Skeletal muscle satellite cell (primary cell): ENCODE measurements at regions not wholly inside any gene's neighbourhood (a gene's known extent, or its start where the extent isn't known, plus 50 kb on each side); places are given as distances from the start of the nearest gene placed in this dataset.

Source experiments
- H3K27me3 ChIP-seq: 2 replicates; pipeline ENCODE4 v1.7.0; 2013; ENCODE audit warnings: low read length; ENCODE audit not compliant: control insufficient read depth, insufficient read depth
- H3K36me3 ChIP-seq: 2 replicates; pipeline ENCODE4 v1.7.0; 2013; ENCODE audit warnings: mild to moderate bottlenecking, control low read depth, low read length; ENCODE audit not compliant: insufficient read depth
- H3K4me1 ChIP-seq: 2 replicates; pipeline ENCODE4 v1.7.0; 2013; ENCODE audit warnings: low read length; ENCODE audit not compliant: control insufficient read depth, insufficient read depth
- H3K4me2 ChIP-seq: 2 replicates; pipeline ENCODE4 v1.7.0; 2013; ENCODE audit warnings: mild to moderate bottlenecking, low read length
- H3K4me3 ChIP-seq: 2 replicates; pipeline ENCODE4 v1.7.0; 2013; ENCODE audit warnings: low read length
- H3K9ac ChIP-seq: 2 replicates; pipeline ENCODE4 v1.7.0; 2013; ENCODE audit warnings: mild to moderate bottlenecking, low read depth, low read length, moderate library complexity
- H3K9me3 ChIP-seq: replicated peaks from 2 replicates; pipeline ENCODE4 v1.7.0; 2013; ENCODE audit warnings: mild to moderate bottlenecking, control low read depth, low read length

DNA sequence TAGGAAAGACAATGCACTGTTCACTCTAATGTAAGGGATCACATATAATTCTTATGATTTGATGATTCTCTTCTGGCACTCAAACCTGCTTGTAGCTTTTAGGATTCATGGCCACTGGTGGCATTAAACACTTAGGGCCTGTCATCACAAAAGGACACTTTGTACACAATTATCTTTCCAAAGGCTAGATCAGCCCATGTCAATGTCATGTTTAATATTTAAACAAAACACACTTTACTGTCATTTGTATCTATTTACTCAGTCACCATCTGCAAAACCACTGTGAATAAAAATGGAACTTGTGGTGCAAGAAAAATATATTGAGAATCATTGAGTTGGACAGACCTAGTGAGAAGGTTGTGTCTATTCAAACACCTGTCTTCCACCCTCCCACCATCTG is 83.6 kb upstream of the TTC29 start:
- Histone ChIP-seq H3K27me3 (no peaks in the 10 kb centered on the region), H3K4me2 (no peak overlapping the region), H3K36me3 (no peaks in the 10 kb centered on the region), H3K9ac (no peak overlapping the region), H3K4me3 (no peak overlapping the region), H3K9me3 (no peaks in the 10 kb centered on the region), H3K4me1 (no peaks in the 10 kb centered on the region)

DNA sequence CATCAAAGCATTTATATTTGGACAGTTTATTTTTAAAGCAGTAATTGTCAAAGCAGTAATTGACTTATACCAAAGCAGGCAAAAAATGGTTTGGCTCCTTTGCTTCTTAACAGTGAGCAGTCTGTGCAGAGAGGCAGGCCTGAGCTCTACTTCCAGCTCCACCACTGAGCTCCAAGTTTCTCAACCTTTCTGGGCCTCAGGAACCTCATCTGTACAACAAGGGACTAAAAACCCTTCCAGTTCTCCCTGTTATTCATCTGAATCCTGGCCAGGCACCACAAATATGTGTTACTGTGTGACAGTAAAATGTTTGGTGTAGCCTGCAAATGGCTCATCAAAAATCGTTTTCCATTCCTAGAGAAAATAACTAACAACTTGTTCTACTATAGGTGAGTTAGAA is 88.7 kb upstream of the TTC29 start:
- Histone ChIP-seq H3K4me2 (no peak overlapping the region), H3K9me3 (no peaks in the 10 kb centered on the region), H3K36me3 (no peaks in the 10 kb centered on the region), H3K9ac (no peak overlapping the region), H3K4me3 (no peak overlapping the region), H3K27me3 (no peaks in the 10 kb centered on the region), H3K4me1 (no peaks in the 10 kb centered on the region)

DNA sequence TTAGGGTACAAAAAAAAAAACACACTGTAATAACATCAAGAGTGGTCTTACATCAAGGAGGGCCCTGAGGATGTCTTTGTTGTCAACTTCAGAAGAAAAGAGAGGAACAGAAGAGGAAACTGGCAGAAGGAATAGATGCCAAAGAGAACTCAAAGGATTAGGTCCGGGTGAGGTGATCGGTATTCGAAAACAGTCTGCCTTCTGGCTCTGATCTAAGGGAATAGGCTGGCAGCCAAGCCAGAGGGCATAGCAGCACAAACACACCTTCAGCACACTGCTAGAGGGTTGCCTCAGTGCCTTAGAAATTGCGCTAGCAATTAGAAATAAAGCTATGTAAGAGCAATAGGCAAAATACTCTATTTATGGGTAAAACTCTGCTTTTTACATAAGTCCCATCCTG is 91.4 kb upstream of the TTC29 start:
- no peak overlapping the region for H3K4me2 ChIP-seq
- no peaks in the 10 kb centered on the region for H3K9me3 ChIP-seq
- peaks cover 8% of the 10 kb centered on the region for H3K4me1 ChIP-seq
- H3K27me3 ChIP-seq, result no peaks in the 10 kb centered on the region
- no peak overlapping the region for H3K9ac ChIP-seq
- no peaks in the 10 kb centered on the region for H3K36me3 ChIP-seq
- H3K4me3 ChIP-seq, result no peak overlapping the region

DNA sequence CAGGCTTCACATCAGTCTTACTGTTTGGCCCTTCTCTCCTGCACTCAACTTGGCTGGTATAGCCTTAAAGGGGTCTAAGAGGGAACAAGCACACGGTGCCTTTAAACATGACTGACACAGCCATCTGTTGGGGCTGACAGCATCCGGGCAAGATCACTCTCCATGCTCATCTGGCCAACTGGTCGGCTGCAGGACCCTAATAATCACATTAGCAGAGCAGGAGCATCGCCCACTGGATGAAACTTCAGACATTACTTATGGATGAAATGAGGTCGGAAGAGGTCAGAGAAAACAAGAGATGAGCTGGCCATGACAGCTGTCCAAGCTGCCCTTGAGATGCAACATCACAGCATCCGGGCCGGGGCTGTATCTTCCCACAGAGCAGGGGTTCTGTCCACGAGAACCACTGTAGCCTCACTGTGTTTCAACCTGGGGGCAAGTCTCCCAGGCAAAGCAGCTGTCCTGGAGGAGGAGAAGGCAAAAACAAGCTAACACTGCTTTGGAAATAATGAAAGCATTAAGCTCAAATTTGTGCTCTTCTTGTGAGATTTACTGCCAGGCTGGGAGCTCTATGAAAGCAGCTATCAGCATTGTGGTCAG is 94.4 kb upstream of the TTC29 start:
- H3K4me1 ChIP-seq, result peaks cover 8% of the 10 kb centered on the region
- no peaks in the 10 kb centered on the region for H3K36me3 ChIP-seq
- H3K9ac ChIP-seq, result no peak overlapping the region
- H3K4me3 ChIP-seq, result no peak overlapping the region
- no peaks in the 10 kb centered on the region for H3K27me3 ChIP-seq
- no peak overlapping the region for H3K4me2 ChIP-seq
- no peaks in the 10 kb centered on the region for H3K9me3 ChIP-seq

DNA sequence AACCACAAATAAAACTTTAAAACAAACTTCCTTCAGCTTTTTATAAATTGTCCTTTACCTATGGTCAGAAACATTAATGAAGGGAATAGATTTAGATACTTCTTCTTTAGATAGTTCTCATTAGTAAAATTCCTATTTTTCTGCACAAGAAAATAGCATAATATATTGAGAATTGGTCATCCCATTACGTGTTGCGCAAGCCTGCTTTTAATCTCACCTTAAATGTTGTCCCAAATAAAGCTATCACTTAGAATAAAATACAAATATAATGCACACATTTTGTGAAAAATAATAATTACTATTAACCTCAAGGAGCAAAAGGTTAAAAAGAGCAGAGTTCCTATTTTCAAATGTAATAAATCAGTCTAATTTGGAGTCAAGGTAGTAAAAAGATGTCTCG is 95.2 kb upstream of the TTC29 start:
- Histone ChIP-seq H3K4me1 (peaks cover 8% of the 10 kb centered on the region), H3K9me3 (no peaks in the 10 kb centered on the region), H3K4me3 (no peak overlapping the region), H3K27me3 (no peaks in the 10 kb centered on the region), H3K36me3 (no peaks in the 10 kb centered on the region), H3K9ac (no peak overlapping the region), H3K4me2 (no peak overlapping the region)

DNA sequence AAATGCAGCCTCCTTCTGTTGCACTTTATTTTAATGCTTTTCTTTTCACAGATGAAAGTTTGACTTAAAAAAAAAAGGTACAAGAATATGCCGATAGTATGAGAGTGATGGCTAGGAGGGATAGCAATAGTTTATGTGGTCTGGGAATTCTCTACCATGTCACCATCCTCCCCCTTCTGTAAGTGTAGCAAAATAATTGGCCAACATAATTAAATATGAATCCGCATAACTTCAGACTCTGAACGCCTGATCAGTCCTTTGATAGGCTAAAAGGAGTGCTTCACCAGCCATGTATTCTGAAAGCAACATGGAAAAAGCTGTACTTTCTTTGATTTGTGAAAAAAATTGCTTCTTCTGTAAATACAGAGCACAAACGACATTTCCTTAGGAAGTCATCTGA is 95.7 kb upstream of the TTC29 start:
- Histone ChIP-seq H3K4me3 (no peak overlapping the region), H3K36me3 (no peaks in the 10 kb centered on the region), H3K27me3 (no peaks in the 10 kb centered on the region), H3K9me3 (no peaks in the 10 kb centered on the region), H3K4me1 (peaks cover 8% of the 10 kb centered on the region), H3K4me2 (no peak overlapping the region), H3K9ac (no peak overlapping the region)

DNA sequence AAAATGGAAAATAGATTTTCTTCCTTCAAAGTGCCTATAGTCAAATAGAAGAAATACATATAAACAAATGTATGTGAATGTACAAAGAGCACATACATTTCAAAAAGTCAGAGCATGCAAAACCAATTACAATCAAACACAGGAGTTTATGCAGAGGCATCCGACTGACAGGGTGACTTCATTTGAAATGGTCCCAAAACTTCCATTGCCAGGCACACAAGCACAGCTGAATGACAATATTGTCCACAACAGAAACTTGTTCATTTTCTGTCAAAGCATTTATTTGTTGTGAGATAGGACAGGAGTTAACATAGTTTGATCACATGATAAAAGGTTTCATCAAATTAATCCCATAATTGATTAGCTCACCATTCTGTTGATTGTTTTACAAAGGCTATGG is 96.4 kb upstream of the TTC29 start:
- H3K36me3 ChIP-seq, result no peaks in the 10 kb centered on the region
- no peaks in the 10 kb centered on the region for H3K9me3 ChIP-seq
- H3K27me3 ChIP-seq, result no peaks in the 10 kb centered on the region
- H3K9ac ChIP-seq, result no peak overlapping the region
- H3K4me3 ChIP-seq, result no peak overlapping the region
- H3K4me1 ChIP-seq, result peaks cover 8% of the 10 kb centered on the region
- no peak overlapping the region for H3K4me2 ChIP-seq

DNA sequence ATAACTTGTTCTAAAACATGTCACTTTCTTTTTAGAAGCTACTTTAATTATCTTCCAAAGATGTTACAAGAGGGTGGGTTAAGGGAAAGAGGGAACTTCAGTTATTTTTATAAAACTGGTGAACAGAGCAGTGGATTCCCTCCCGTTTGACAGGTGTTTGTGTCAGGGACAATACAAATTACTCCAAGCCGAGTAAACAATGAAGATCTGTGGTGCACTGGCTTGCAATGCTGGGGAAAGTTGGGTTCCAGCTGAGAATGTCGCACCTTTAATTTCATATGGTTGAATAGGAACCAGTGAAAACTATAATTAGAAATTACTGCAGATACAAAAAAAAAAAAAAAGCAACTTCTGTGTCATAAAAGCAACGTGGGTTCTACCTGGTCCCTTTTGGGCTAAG is 98.6 kb upstream of the TTC29 start:
- Histone ChIP-seq H3K36me3 (no peaks in the 10 kb centered on the region), H3K27me3 (no peaks in the 10 kb centered on the region), H3K4me1 (peaks cover 8% of the 10 kb centered on the region), H3K9ac (no peak overlapping the region), H3K4me3 (no peak overlapping the region), H3K9me3 (no peaks in the 10 kb centered on the region), H3K4me2 (no peak overlapping the region)

DNA sequence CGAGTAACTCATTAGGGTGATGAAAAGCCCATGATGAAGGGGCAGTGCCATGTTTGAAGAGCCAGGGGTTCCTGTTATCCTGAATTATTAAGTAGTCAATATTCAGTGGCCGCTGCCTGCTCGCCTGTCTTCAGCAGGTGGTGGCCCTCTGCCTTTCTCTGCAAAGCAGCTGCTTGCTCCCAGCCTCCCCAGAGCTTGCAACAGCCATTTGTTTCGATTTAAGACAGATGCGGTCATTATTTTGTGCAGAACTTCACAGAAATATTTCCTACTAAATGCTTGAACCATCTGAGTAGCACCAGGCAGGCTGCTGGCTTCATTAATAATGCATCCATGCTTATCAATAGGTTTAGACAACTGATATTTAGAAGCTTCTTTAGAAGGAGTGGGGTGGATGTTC is 104.3 kb upstream of the TTC29 start:
- H3K4me3 ChIP-seq, result no peak overlapping the region
- H3K4me2 ChIP-seq, result peak overlapping the region; percentile 48
- H3K4me1 ChIP-seq, result peaks cover 13% of the 10 kb centered on the region
- H3K9ac ChIP-seq, result no peak overlapping the region
- no peaks in the 10 kb centered on the region for H3K9me3 ChIP-seq
- H3K36me3 ChIP-seq, result no peaks in the 10 kb centered on the region
- no peaks in the 10 kb centered on the region for H3K27me3 ChIP-seq

DNA sequence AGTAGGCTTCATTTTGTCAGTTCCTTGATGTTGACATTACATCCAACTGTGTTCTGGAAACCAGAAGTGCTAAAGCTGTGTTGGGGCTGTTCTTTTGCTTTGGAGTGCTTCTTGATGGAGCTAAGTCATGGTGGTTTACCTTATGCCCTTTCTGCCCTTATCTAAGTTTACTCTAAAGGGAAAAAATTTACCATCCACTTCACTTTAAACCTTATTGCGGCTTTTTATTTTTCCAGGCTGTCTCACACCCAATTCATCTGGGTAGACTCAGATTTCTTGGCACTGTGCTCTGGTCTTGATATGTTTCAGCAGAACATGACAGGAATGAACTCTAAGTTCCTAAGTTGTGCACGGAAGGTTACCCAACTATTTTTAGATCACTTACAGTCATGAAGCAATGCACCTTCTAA is 104.7 kb upstream of the TTC29 start:
- peak overlapping the region; percentile 48 for H3K4me2 ChIP-seq
- peaks cover 13% of the 10 kb centered on the region for H3K4me1 ChIP-seq
- no peak overlapping the region for H3K4me3 ChIP-seq
- no peak overlapping the region for H3K9ac ChIP-seq
- no peaks in the 10 kb centered on the region for H3K27me3 ChIP-seq
- H3K9me3 ChIP-seq, result no peaks in the 10 kb centered on the region
- no peaks in the 10 kb centered on the region for H3K36me3 ChIP-seq

DNA sequence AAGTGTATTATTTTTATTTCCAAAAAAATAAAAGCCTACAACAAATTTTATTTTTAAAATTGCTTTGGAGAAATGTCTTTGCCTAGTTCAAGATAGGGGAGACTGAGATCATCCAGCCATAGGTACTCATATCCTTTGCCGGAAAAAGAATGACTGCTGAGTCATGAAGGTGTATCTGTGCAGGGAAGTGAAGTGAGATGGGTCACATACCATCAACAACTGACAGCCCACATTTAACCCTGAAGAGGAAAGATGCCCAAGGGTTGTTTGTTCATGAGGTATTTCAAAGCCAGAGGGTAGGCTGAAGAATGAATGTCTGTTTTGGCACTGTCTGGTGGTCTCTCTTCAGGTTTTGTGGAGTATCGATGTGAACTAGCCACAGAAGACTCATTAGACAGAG is 106.7 kb upstream of the TTC29 start:
- Histone ChIP-seq H3K4me2 (no peak overlapping the region), H3K36me3 (no peaks in the 10 kb centered on the region), H3K9ac (no peak overlapping the region), H3K4me1 (peaks cover 18% of the 10 kb centered on the region), H3K4me3 (no peak overlapping the region), H3K9me3 (no peaks in the 10 kb centered on the region), H3K27me3 (no peaks in the 10 kb centered on the region)

DNA sequence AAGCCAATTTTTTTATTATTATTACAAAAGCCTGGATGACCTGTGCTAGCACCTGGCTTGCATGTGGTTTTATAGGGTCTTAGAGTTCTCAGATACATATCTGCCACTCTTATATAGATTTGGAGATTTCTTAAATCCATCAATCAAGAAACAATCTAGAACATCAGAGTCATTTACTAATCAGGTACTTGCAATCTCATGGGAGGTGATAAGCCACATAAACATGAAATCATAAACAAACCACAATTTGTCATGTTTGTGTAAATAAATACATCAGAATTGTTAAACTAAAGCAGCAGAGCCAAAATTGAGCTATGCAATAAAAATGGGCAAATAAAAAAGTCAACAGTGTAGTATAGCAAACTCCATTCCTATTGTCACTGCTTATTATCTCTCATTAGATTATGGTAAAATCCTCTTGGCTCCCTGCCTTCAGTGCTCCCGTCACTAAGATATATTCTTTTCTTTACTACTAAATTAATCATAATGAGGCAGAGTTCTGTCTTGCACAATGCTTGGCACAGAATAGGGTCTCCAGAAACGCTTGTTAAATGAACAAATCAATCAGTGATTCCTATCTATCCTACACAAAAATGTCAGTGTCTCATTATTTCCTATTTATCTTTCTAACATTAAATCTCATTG is 108.7 kb upstream of the TTC29 start:
- Histone ChIP-seq H3K9me3 (no peaks in the 10 kb centered on the region), H3K9ac (no peak overlapping the region), H3K4me3 (no peak overlapping the region), H3K4me2 (no peak overlapping the region), H3K27me3 (no peaks in the 10 kb centered on the region), H3K36me3 (no peaks in the 10 kb centered on the region), H3K4me1 (peaks cover 24% of the 10 kb centered on the region)
